H1 (cell line): ENCODE measurements at regions not wholly inside any gene's neighbourhood (a gene's known extent, or its start where the extent isn't known, plus 50 kb on each side); places are given as distances from the start of the nearest gene placed in this dataset.

ENCODE experiments used
- GABPA ChIP-seq: IDR thresholded peaks from 2 replicates; pipeline ENCODE4 v1.6.1; 2011; ENCODE audit warnings: mild to moderate bottlenecking, low read length, moderate library complexity, borderline replicate concordance; ENCODE audit not compliant: insufficient read depth
- SP1 ChIP-seq: IDR thresholded peaks from 2 replicates; pipeline ENCODE4 v1.6.1; 2011; ENCODE audit warnings: low read depth, low read length
- SRF ChIP-seq: IDR thresholded peaks from 2 replicates; pipeline ENCODE4 v1.6.1; 2011; ENCODE audit warnings: mild to moderate bottlenecking, low read depth, low read length, moderate library complexity
- SUZ12 ChIP-seq: fragments of 200-600 bp; sonication (generic); IDR thresholded peaks from 2 replicates; pipeline ENCODE4 v1.6.1; 2012; ENCODE audit warnings: mild to moderate bottlenecking, inconsistent platforms, low read length, moderate library complexity, mixed read lengths
- USF2 ChIP-seq: IDR thresholded peaks from 2 replicates; pipeline ENCODE4 v1.6.1; 2011; ENCODE audit warnings: low read length, improper control_type of control experiment

DNA sequence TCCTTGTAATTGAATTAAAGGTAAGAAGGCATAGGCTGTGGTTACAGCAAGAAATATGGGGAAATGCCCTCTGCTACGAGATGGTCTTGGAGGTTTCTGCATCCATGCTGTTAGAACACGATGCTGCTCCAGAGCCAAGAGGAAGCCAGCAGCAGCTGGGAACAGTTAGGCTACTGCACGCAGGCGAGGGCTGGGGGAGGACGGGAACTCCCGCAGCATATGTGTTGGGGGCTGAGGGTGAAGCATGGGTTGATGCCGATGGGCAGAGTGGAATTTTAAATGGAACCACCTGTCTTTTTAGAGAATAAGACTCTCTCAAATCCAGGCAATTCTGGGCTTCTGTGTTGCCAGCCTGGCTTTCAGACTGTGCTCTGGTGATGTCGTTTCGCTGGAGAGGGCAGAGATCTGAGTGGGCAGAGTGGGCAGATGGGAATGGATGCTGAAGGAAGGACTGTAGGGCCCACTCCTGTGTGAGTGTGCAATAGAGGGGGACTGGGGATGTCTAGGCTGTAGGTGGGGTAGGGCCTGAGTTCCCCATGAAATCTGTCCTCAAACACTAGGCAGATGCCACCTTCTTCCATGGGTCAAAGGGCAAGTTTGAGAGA lies 417.0 kb upstream of the TPM1 start (continued):
- TF ChIP-seq SUZ12: no peak
- TF ChIP-seq SP1: no peak
- no peak for TF ChIP-seq SRF
- no peak for TF ChIP-seq USF2
- no peak for TF ChIP-seq GABPA
